Right lobe of liver (tissue), 6 donors: ENCODE measurements at regions not wholly inside any gene's neighbourhood (a gene's known extent, or its start where the extent isn't known, plus 50 kb on each side); places are given as distances from the start of the nearest gene placed in this dataset.

Experiments used
- ATAC-seq, 4 donors: fragments of 200-7000 bp; cut with Tn5 transposase; one replicate each; pipeline ENCODE4 v1.9.1; 2020; ENCODE audit warnings: mild to moderate bottlenecking in 4 of 4, moderate library complexity in 4 of 4
- DNase-seq, 3 donors: peaks; one replicate each; pipeline ENCODE4 v3.0.0-alpha.2; 2020
- H3K27ac ChIP-seq, 3 donors: fragments of 200-600 bp; one replicate each; pipeline ENCODE4 v1.8.0; 2022
- H3K27me3 ChIP-seq, 2 donors: fragments of 200-600 bp; one replicate each; pipeline ENCODE4 v1.8.0; 2022
- H3K36me3 ChIP-seq, 4 donors: fragments of 200-600 bp; sonication (generic) in 1 of 4; one replicate each; pipeline versions ENCODE4 v1.5.1 to v1.8.0; 2017 to 2022; ENCODE audit warnings: control low read depth in 1 of 4
- H3K4me1 ChIP-seq, 4 donors: fragments of 200-600 bp; sonication (generic) in 1 of 4; one replicate each; pipeline versions ENCODE4 v1.5.1 to v1.8.0; 2017 to 2022; ENCODE audit warnings: control low read depth in 1 of 4
- H3K4me3 ChIP-seq, 3 donors: fragments of 200-600 bp; one replicate each; pipeline ENCODE4 v1.8.0; 2022
- H3K9me3 ChIP-seq, 4 donors: fragments of 200-600 bp; sonication (generic) in 1 of 4; one replicate each; pipeline versions ENCODE4 v1.5.1 to v1.8.0; 2017 to 2022; ENCODE audit warnings: control low read depth in 1 of 4
- POLR2A ChIP-seq: fragments of 450-650 bp; IDR thresholded peaks from one replicate; pipeline ENCODE4 v1.6.1; 2017; ENCODE audit warnings: antibody characterized with exemption, mild to moderate bottlenecking
- WGBS: methylation state at CpG from one replicate; pipeline ENCODE4 v1.1.6; 2018; ENCODE audit warnings: low coverage, low lambda C conversion rate; ENCODE audit not compliant: insufficient coverage; ENCODE audit errors: missing lambda C conversion rate; 5-methylcytosine and 5-hydroxymethylcytosine counted together
- intact Hi-C, 2 donors: fragments of 100-400 bp; cut with DNase I; formaldehyde crosslinking; loops; one replicate each; pipeline versions ENCODE4 v1.11.2 to v1.14.1; 2022
- TF ChIP-seq, protein P1 (sequence below), 4 donors: fragments of 200-600 bp in 3 of 4; fragments of 450-650 bp in 1 of 4; IDR thresholded peaks; one replicate each; pipeline versions ENCODE4 v1.5.1 to v1.8.0; 2016 to 2022; ENCODE audit warnings: antibody characterized with exemption in 4 of 4, mild to moderate bottlenecking in 2 of 4
- donor health status: DM: no; HTN: yes; CAD: no.
- donor health status: DM: no; HTN: no; CAD: no.
- donor health status: DM: no; HTN: no; CAD: no.
- donor health status: DM: no; HTN: yes; CAD: no.
- donor health status: DM: no; HTN: yes; CAD: no.

DNA sequence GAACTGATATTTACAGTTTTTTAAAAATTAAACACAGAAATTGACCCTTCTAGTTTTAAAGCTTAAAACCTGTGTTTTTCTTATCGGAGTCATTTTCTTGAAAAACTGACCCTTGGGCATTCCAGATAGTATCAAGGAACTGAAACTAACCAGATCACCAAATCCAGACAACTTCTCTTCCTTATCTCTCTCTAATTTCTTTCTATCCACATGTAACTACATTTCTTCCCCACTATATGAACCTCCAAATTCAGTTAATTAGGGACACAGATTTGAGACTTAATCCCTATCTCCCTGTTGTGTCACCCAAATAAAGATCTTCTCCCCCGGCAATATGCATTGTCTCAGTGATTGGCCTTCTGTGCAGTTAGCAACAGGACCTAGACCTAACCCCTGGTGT, 1643.0 kb upstream of the CDH6 start:
- no peak for DNase-seq
- intact Hi-C loops = no loop called here
- no peaks in the 10 kb centered on the region for H3K36me3 ChIP-seq
- no peaks in the 10 kb centered on the region for H3K4me1 ChIP-seq
- H3K4me3 ChIP-seq = no peak overlapping the region
- no peaks in the 10 kb centered on the region for H3K27me3 ChIP-seq
- no peak overlapping the region for H3K27ac ChIP-seq
- ATAC-seq = no peak
- TF ChIP-seq, protein P1, sequence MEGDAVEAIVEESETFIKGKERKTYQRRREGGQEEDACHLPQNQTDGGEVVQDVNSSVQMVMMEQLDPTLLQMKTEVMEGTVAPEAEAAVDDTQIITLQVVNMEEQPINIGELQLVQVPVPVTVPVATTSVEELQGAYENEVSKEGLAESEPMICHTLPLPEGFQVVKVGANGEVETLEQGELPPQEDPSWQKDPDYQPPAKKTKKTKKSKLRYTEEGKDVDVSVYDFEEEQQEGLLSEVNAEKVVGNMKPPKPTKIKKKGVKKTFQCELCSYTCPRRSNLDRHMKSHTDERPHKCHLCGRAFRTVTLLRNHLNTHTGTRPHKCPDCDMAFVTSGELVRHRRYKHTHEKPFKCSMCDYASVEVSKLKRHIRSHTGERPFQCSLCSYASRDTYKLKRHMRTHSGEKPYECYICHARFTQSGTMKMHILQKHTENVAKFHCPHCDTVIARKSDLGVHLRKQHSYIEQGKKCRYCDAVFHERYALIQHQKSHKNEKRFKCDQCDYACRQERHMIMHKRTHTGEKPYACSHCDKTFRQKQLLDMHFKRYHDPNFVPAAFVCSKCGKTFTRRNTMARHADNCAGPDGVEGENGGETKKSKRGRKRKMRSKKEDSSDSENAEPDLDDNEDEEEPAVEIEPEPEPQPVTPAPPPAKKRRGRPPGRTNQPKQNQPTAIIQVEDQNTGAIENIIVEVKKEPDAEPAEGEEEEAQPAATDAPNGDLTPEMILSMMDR (IDR thresholded peaks at IDR 0.05) = no peak
- no peak for TF ChIP-seq POLR2A
- WGBS = 27% methylated on average over 2 of the region's 2 CpGs
- no peaks in the 10 kb centered on the region for H3K9me3 ChIP-seq

DNA sequence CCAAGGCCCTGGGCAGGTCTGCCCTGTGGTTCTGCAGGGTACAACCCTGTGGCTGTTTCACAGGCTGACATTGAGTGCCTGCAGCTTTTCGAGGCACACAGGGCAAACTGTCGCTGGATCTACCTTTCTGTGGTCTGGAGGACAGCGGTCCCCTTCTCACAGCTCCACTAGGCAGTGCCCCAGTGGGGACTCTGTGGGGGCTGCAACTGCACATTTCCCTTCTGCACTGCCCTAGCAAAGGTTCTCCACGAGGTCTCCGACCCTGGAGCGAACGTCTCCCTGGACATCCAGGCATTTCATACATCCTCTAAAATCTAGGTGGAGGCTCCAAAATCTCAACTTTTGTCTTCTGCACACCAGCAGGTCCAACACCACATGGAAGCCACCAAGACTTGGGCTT, 1645.2 kb upstream of the CDH6 start:
- no peaks in the 10 kb centered on the region for H3K4me1 ChIP-seq
- DNase-seq = no peak
- 47% methylated on average over 2 of the region's 7 CpGs for whole genome bisulfite sequencing
- H3K36me3 ChIP-seq = no peaks in the 10 kb centered on the region
- H3K27me3 ChIP-seq = no peaks in the 10 kb centered on the region
- no peaks in the 10 kb centered on the region for H3K9me3 ChIP-seq
- no peak for ATAC-seq
- TF ChIP-seq POLR2A = no peak
- no peak overlapping the region for H3K27ac ChIP-seq
- no peak overlapping the region for H3K4me3 ChIP-seq
- intact Hi-C loops = no loop called here

DNA sequence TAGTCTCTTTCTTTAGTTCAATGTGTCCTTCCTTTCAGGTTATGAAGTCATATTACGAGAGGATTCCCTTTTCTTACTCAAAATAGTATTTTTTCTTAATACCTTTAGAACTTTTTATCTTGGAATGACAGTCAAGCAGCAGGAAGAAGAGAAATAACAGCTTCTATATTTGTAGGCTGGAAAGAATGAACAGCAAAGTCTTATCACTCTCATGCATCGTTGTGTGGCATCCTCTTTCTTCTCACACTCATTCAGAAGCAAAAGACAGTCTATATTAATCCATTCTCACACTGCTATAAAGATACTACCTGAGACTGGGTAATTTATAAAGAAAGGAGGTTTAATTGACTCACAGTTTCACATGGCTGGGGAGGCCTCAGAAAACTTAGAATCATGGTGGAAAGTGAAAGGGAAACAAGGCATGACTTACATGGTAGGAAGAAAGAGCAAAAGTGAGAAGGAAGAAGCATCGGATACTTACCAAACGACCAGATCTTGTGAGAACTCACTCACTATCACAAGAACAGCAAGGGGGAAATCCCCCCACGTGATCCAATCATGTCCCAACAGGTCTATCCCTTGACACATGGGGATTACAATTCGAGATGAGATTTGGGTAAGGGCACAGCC, 1646.1 kb upstream of the CDH6 start:
- no peak overlapping the region for H3K27ac ChIP-seq
- WGBS = 21% methylated on average over 6 of the region's 6 CpGs
- ATAC-seq (no peak), DNase-seq (no peak)
- H3K4me3 ChIP-seq = no peak overlapping the region
- H3K27me3 ChIP-seq = no peaks in the 10 kb centered on the region
- no peaks in the 10 kb centered on the region for H3K4me1 ChIP-seq
- H3K9me3 ChIP-seq = no peaks in the 10 kb centered on the region
- intact Hi-C loops = no loop called here
- TF ChIP-seq, protein P1 (IDR thresholded peaks at IDR 0.05) = no peak
- no peaks in the 10 kb centered on the region for H3K36me3 ChIP-seq

DNA sequence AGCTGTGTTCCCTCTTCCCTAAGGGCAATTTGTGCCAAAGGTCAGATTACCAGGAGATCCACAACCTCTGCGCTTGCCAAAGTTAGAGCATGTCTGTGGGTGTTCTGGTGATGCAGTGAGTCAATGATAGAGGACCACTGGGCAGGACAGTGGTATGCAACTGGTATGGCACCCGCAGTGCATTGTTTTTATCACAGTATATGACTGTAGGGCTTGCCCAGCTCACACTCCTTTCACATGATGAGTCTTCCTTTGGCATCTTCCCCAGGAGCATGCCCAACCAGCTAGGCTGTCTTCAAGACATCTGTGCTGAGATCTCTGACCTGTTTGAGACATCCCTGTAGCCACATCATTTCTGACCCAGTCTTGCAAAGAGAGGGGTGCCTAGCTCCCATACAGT, 1650.0 kb upstream of the CDH6 start:
- Histone ChIP-seq H3K4me3 (no peak overlapping the region), H3K36me3 (no peaks in the 10 kb centered on the region), H3K27ac (no peak overlapping the region), H3K4me1 (no peaks in the 10 kb centered on the region), H3K9me3 (no peaks in the 10 kb centered on the region), H3K27me3 (no peaks in the 10 kb centered on the region)
- no peak for ATAC-seq
- no CpG with 5 or more reads among the region's 2 CpGs for WGBS
- DNase-seq = no peak
- intact Hi-C loops = no loop called here
- TF ChIP-seq, protein P1 (IDR thresholded peaks at IDR 0.05) = no peak
- TF ChIP-seq POLR2A = no peak

DNA sequence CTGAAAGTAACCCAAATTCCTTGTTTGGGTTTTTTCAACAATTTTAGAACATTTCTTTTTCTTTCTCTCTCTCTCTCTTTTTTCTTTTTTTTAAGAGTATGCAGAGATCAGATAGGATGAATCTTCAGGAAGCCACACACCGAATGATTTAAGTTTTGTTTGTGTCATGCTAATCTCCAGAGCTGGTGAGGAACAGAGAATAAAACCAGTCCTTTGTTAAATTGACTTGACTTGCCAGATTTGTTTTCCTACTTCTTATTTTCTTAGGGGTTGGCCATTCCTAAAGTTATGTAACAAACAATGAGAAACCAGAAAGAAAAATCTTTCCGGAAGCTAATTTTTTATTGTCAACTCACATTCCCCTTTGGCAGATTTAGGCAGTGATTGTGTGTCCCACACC, 1669.3 kb upstream of the CDH6 start:
- no peak overlapping the region for H3K27ac ChIP-seq
- H3K36me3 ChIP-seq = no peaks in the 10 kb centered on the region
- no peaks in the 10 kb centered on the region for H3K9me3 ChIP-seq
- intact Hi-C loops = no loop called here
- no peaks in the 10 kb centered on the region for H3K27me3 ChIP-seq
- no peak for ATAC-seq
- no peaks in the 10 kb centered on the region for H3K4me1 ChIP-seq
- WGBS = 44% methylated on average over 2 of the region's 2 CpGs
- TF ChIP-seq, protein P1 (IDR thresholded peaks at IDR 0.05) = no peak
- no peak for TF ChIP-seq POLR2A
- DNase-seq = no peak
- no peak overlapping the region for H3K4me3 ChIP-seq
